ENCODE measurements at regions not wholly inside any gene's neighbourhood (a gene's known extent, or its start where the extent isn't known, plus 50 kb on each side); places are given as distances from the start of the nearest gene placed in this dataset.

- TF ChIP-seq CTCF (IDR thresholded peaks at IDR 0.05) (no peak), POLR2AphosphoS5 (IDR thresholded peaks at IDR 0.05) (no peak)
Observed at GRCh38 chr3:182142928-182143327, 431.2 kb downstream of the SOX2 start.

Measured in suprapubic skin (tissue), 3 donors.